Naive thymus-derived CD4-positive, alpha-beta T cell (primary cell): ENCODE measurements at regions not wholly inside any gene's neighbourhood (a gene's known extent, or its start where the extent isn't known, plus 50 kb on each side); places are given as distances from the start of the nearest gene placed in this dataset.

Experiments used
- ATAC-seq: fragments of 150-1000 bp; cut with Tn5 transposase; 2 replicates; pipeline ENCODE4 v1.10.0; 2021; ENCODE audit warnings: mild to moderate bottlenecking, moderate library complexity
- CTCF ChIA-PET: fragments of 350-600 bp; sonication (Branson Sonifier 250); formaldehyde crosslinking; loops from one replicate; lab custom pipeline; 2021; ENCODE audit warnings: antibody characterized with exemption; lab: Charles Lee
- POLR2A ChIA-PET: fragments of 350-600 bp; sonication (Branson Sonifier 250); formaldehyde crosslinking; loops from one replicate; lab custom pipeline; 2021; ENCODE audit warnings: antibody characterized with exemption, inconsistent platforms; lab: Charles Lee
- DNase-seq, 9 donors: peaks; one replicate each; pipeline versions ENCODE4 v3.0.0 to v3.0.0-alpha.2; 2020 to 2022; ENCODE audit warnings: mixed read lengths in 1 of 9
- H3K27ac ChIP-seq: one replicate; pipeline ENCODE4 v1.7.0; 2013; ENCODE audit warnings: mild to moderate bottlenecking, low read depth, low read length, moderate library complexity
- H3K27me3 ChIP-seq, 2 donors: one replicate each; pipeline ENCODE4 v1.7.0; 2013; ENCODE audit warnings: low read length in 2 of 2, mild to moderate bottlenecking in 2 of 2, moderate library complexity in 2 of 2; ENCODE audit not compliant: control insufficient read depth in 2 of 2, insufficient read depth in 2 of 2
- H3K36me3 ChIP-seq, 3 experiments: 1 replicate in 2 of 3; 2 replicates in 1 of 3; pipeline ENCODE4 v1.7.0; 2013; ENCODE audit warnings: low read length in 3 of 3, mild to moderate bottlenecking in 3 of 3, moderate library complexity in 1 of 3; ENCODE audit not compliant: insufficient read depth in 3 of 3, control insufficient read depth in 2 of 3
- H3K4me1 ChIP-seq, 2 donors: one replicate each; pipeline ENCODE4 v1.7.0; 2013; ENCODE audit warnings: low read length in 2 of 2, mild to moderate bottlenecking in 2 of 2, moderate library complexity in 1 of 2; ENCODE audit not compliant: control insufficient read depth in 2 of 2, insufficient read depth in 2 of 2
- H3K4me3 ChIP-seq: 2 replicates; pipeline ENCODE4 v1.7.0; 2013; ENCODE audit warnings: mild to moderate bottlenecking, low read length
- H3K9me3 ChIP-seq, 3 experiments: 1 replicate in 2 of 3; 2 replicates in 1 of 3; pipeline ENCODE4 v1.7.0; 2013; ENCODE audit warnings: low read length in 3 of 3; ENCODE audit not compliant: control insufficient read depth in 2 of 3
- H3K27ac Mint-ChIP-seq, 9 donors: one replicate each; pipeline ENCODE4 v1.8.0; 2020 to 2022; ENCODE audit warnings: mixed read lengths in 9 of 9, mild to moderate bottlenecking in 8 of 9, moderate library complexity in 5 of 9, inconsistent platforms in 2 of 9
- H3K27me3 Mint-ChIP-seq, 5 donors: one replicate each; pipeline ENCODE4 v1.8.0; 2021 to 2022; ENCODE audit warnings: mixed read lengths in 5 of 5, mild to moderate bottlenecking in 1 of 5
- H3K36me3 Mint-ChIP-seq, 5 donors: one replicate each; pipeline ENCODE4 v1.8.0; 2020 to 2022; ENCODE audit warnings: mixed read lengths in 5 of 5, mild to moderate bottlenecking in 3 of 5, inconsistent platforms in 1 of 5
- H3K4me1 Mint-ChIP-seq, 7 donors: one replicate each; pipeline ENCODE4 v1.8.0; 2020 to 2022; ENCODE audit warnings: mixed read lengths in 7 of 7, mild to moderate bottlenecking in 3 of 7, inconsistent platforms in 1 of 7
- H3K4me3 Mint-ChIP-seq, 10 donors: one replicate each; pipeline ENCODE4 v1.8.0; 2020 to 2022; ENCODE audit warnings: mild to moderate bottlenecking in 10 of 10, mixed read lengths in 10 of 10, moderate library complexity in 6 of 10, inconsistent platforms in 2 of 10
- H3K9me3 Mint-ChIP-seq, 11 donors: one replicate each; pipeline ENCODE4 v1.8.0; 2020 to 2022; ENCODE audit warnings: mixed read lengths in 11 of 11, mild to moderate bottlenecking in 4 of 11, inconsistent platforms in 1 of 11, moderate library complexity in 1 of 11
- intact Hi-C, 2 donors: fragments of 100-400 bp; cut with micrococcal nuclease; formaldehyde crosslinking; loops; one replicate each; pipeline ENCODE4 v1.15.1; 2023

DNA sequence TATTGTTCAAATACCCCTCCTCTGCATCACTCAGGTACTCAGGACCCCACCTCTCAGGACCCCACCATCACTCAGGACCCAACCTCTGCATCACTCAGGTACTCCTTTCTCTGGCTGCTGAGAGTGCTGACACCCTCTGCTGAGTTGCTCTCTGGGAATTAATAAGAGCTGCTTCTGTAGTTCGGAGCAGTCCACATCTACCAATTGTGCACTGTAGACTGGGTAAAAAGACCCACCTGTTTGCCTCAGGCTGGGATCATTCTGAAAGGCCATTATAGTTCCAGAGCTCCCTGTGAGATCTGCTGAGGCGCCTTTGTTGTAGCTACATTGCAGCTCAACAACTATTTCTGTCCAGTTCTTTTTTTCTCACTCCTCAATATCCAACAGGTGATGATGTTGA is 276.3 kb upstream of the MYOCD start:
- intact Hi-C loops: no loop called here
- no peaks in the 10 kb centered on the region for H3K36me3 ChIP-seq
- H3K4me3 Mint-ChIP-seq: no peak overlapping the region
- no peak overlapping the region for H3K4me3 ChIP-seq
- no peaks in the 10 kb centered on the region for H3K9me3 ChIP-seq
- H3K36me3 Mint-ChIP-seq: no peaks in the 10 kb centered on the region
- ChIA-PET CTCF (no interaction called here), POLR2A (no interaction called here)
- no peak for DNase-seq
- no peaks in the 10 kb centered on the region for H3K4me1 ChIP-seq
- peaks cover 0 to 8% (median 2%) of the 10 kb centered on the region in 11 donors for H3K9me3 Mint-ChIP-seq
- ATAC-seq: no peak
- H3K4me1 Mint-ChIP-seq: no peaks in the 10 kb centered on the region
- peaks cover 0 to 4% (median 0%) of the 10 kb centered on the region in 5 donors for H3K27me3 Mint-ChIP-seq
- H3K27ac Mint-ChIP-seq: no peak overlapping the region
- no peak overlapping the region for H3K27ac ChIP-seq
- H3K27me3 ChIP-seq: no peaks in the 10 kb centered on the region

DNA sequence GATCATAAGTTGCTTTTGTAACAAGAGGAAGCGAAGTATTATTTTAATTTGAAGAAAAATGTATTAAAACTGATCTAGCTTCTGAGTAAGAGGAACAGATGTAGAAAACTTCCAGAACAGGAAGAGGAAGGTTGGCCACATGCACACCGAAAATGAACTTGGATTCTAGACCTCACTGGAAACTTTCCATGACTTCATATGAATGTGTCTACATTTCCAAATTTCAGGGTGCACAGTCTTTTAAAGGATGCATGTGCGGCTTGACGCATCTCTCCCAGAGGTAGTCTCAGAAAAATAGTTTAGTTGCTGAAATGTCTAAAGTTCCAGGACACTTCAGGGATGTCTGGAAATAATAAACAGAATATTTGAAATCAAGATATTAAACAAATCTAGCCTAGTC is 275.1 kb upstream of the MYOCD start:
- Histone ChIP-seq H3K27me3 (no peaks in the 10 kb centered on the region), H3K36me3 (no peaks in the 10 kb centered on the region), H3K9me3 (no peaks in the 10 kb centered on the region), H3K4me1 (no peaks in the 10 kb centered on the region), H3K4me3 (no peak overlapping the region), H3K27ac (no peak overlapping the region)
- peaks cover 0 to 13% (median 6%) of the 10 kb centered on the region in 11 donors for H3K9me3 Mint-ChIP-seq
- intact Hi-C loops: no loop called here
- H3K27ac Mint-ChIP-seq: no peak overlapping the region
- ATAC-seq (no peak), DNase-seq (no peak)
- no peaks in the 10 kb centered on the region for H3K36me3 Mint-ChIP-seq
- ChIA-PET CTCF (no interaction called here), POLR2A (no interaction called here)
- no peak overlapping the region for H3K4me3 Mint-ChIP-seq
- peaks cover 0 to 4% (median 0%) of the 10 kb centered on the region in 5 donors for H3K27me3 Mint-ChIP-seq
- no peaks in the 10 kb centered on the region for H3K4me1 Mint-ChIP-seq

DNA sequence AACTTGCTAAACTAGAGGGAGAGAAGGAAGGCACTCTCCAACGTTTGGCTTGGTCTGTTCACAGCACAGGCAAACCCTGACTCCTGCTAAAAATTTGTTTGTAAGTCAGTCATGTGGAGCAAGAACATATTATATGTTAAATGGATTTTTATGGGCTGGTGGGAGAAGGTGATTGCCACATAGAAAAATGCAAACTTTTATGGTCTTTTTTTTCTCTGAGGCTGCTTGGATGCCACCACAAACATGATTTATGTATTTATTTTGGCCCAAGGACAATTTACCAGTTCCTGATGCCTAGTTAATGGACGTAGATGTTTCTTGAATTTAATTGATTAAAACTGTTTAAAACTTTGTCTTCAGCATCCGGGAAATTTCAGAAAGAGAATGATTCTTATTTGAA is 274.2 kb upstream of the MYOCD start:
- H3K4me3 ChIP-seq: no peak overlapping the region
- no peaks in the 10 kb centered on the region for H3K27me3 ChIP-seq
- no peak for ATAC-seq
- no peak overlapping the region for H3K27ac ChIP-seq
- DNase-seq: no peak
- peaks cover 0 to 8% (median 0%) of the 10 kb centered on the region in 5 donors for H3K27me3 Mint-ChIP-seq
- H3K36me3 ChIP-seq: no peaks in the 10 kb centered on the region
- CTCF ChIA-PET: no interaction called here
- no peak overlapping the region for H3K27ac Mint-ChIP-seq
- H3K4me1 ChIP-seq: no peaks in the 10 kb centered on the region
- intact Hi-C loops: no loop called here
- peaks cover 0 to 17% (median 6%) of the 10 kb centered on the region in 11 donors for H3K9me3 Mint-ChIP-seq
- H3K9me3 ChIP-seq: no peaks in the 10 kb centered on the region
- POLR2A ChIA-PET: no interaction called here
- H3K4me3 Mint-ChIP-seq: no peak overlapping the region
- H3K4me1 Mint-ChIP-seq: no peaks in the 10 kb centered on the region
- peaks cover 0 to 4% (median 0%) of the 10 kb centered on the region in 5 donors for H3K36me3 Mint-ChIP-seq

DNA sequence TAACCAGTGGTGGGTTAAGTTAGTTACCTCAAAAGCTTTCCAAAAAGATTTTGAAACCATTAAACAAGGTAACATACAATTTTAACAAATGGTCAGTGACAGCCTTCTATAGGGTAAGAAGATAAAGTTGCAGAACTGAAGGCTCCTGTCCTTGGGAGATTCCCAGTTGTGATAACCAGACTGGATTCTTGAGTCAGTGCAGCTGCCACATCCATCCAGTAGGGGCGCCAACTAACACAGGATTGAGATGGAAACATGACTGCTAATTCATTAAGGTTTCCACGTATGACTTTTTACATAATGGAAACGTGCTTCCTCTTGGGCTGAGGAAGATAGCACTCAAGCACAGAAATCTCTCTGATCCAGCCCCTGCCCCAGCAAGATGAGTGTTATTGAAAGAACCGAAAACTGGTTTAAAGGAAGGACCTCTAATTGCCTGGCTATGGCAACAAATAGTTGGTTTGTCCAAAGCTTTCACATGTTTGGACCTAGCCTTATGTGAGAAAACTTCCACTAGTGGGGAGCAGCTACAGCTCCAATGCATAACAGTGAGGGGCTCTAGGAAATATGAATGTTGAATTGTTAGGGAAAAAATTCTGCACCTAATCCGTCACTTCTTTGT is 269.8 kb upstream of the MYOCD start:
- Histone ChIP-seq H3K27ac (no peak overlapping the region), H3K9me3 (no peaks in the 10 kb centered on the region), H3K36me3 (no peaks in the 10 kb centered on the region), H3K4me3 (no peak overlapping the region), H3K27me3 (no peaks in the 10 kb centered on the region), H3K4me1 (no peaks in the 10 kb centered on the region)
- Mint-ChIP-seq H3K36me3 (peaks cover 0 to 4% (median 0%) of the 10 kb centered on the region in 5 donors), H3K27ac (no peak overlapping the region), H3K4me3 (no peak overlapping the region), H3K9me3 (peaks cover 1 to 31% (median 12%) of the 10 kb centered on the region in 11 donors), H3K4me1 (no peaks in the 10 kb centered on the region), H3K27me3 (peaks cover 0 to 10% (median 0%) of the 10 kb centered on the region in 5 donors)
- DNase-seq (no peak), ATAC-seq (no peak)
- intact Hi-C loops: no loop called here
- ChIA-PET POLR2A (no interaction called here), CTCF (no interaction called here)

DNA sequence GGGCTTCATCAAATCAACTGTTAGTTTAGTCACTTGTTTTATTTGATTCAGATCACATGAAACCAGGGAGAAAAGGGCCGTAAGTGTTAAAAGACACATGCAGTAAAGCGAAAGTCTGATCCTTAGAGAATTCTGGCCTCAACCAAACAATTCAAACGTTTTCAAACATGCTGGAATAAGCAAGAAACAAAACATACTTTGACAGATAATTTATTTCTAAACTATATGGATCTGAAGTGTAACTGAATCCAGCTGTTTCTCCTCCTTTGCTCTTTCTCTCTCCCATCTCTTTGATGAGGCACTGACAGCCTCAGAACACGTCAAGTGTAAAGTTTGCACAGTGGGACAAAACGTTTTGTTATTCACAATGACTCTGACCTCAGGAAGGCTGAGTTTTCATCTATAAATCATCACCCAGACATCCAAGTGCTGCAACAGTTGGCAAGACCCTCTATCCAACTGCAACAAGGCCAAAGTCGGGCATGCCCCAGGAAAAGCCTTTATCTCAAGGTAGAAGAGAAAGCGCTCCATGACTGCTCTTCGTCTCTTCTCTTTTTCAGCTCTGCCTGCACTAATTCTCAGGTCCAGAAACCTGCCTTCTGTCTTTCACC is 267.1 kb upstream of the MYOCD start:
- H3K9me3 Mint-ChIP-seq: peaks cover 1 to 30% (median 10%) of the 10 kb centered on the region in 11 donors
- intact Hi-C loops: no loop called here
- Histone ChIP-seq H3K27me3 (no peaks in the 10 kb centered on the region), H3K36me3 (no peaks in the 10 kb centered on the region), H3K9me3 (no peaks in the 10 kb centered on the region), H3K27ac (no peak overlapping the region), H3K4me1 (no peaks in the 10 kb centered on the region), H3K4me3 (no peak overlapping the region)
- H3K36me3 Mint-ChIP-seq: peaks cover 0 to 4% (median 0%) of the 10 kb centered on the region in 5 donors
- DNase-seq (no peak), ATAC-seq (no peak)
- no peaks in the 10 kb centered on the region for H3K4me1 Mint-ChIP-seq
- H3K27me3 Mint-ChIP-seq: peaks cover 0 to 5% (median 0%) of the 10 kb centered on the region in 5 donors
- no peak overlapping the region for H3K4me3 Mint-ChIP-seq
- POLR2A ChIA-PET: no interaction called here
- CTCF ChIA-PET: no interaction called here
- no peak overlapping the region for H3K27ac Mint-ChIP-seq

DNA sequence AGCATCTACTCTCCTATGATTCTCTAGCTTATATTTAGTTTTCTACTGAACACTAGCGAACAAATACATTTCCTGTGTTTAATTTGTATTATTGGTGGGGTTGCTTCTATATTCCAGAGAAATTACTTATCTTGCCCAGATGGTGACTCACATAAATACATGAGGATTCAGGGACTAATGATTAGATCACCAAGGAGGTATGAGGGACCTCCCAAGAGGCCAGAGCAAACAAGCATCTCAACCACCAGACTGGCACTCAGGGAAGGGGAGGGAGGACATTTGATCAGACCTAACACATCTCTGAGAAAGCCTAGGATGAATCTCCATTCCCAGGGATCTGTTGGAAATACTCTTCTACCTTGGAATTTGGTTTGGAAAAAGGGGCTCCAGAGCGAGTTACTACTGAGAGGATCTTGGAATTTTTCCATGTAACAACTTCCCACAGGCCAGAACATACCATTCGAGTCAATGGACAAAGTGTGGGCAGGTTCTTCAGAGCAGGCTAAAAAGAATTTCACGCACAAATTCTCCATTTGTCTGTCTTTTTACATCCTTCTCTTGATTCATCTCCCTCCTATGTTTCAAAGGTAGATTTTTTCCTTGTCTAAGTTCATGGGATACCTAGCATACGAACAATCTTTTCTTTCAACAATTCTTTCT is 262.6 kb upstream of the MYOCD start:
- H3K36me3 ChIP-seq: no peaks in the 10 kb centered on the region
- Mint-ChIP-seq H3K27me3 (no peaks in the 10 kb centered on the region), H3K4me1 (no peaks in the 10 kb centered on the region), H3K9me3 (peaks cover 0 to 25% (median 8%) of the 10 kb centered on the region in 11 donors), H3K36me3 (no peaks in the 10 kb centered on the region), H3K4me3 (no peak overlapping the region), H3K27ac (no peak overlapping the region)
- H3K9me3 ChIP-seq: no peaks in the 10 kb centered on the region
- no peak overlapping the region for H3K27ac ChIP-seq
- no peaks in the 10 kb centered on the region for H3K4me1 ChIP-seq
- H3K27me3 ChIP-seq: no peaks in the 10 kb centered on the region
- POLR2A ChIA-PET: no interaction called here
- no peak for DNase-seq
- no peak overlapping the region for H3K4me3 ChIP-seq
- CTCF ChIA-PET: no interaction called here
- intact Hi-C loops: no loop called here
- no peak for ATAC-seq
